ENCODE measurements at regions not wholly inside any gene's neighbourhood (a gene's known extent, or its start where the extent isn't known, plus 50 kb on each side); places are given as distances from the start of the nearest gene placed in this dataset.

- H3K27ac Mint-ChIP-seq: no peak overlapping the region
- DNase-seq: no peak
- no peaks in the 10 kb centered on the region for H3K4me1 ChIP-seq (ENCODE audit: control insufficient read depth in 1 of 2, insufficient read depth in 2 of 2, low read length in 2 of 2)
- no peaks in the 10 kb centered on the region for H3K9me3 ChIP-seq (replicated peaks in 1 of 2; ENCODE audit: control insufficient read depth in 1 of 2, insufficient read depth in 1 of 2, low read length in 2 of 2)
- H3K27me3 Mint-ChIP-seq (ENCODE audit: low read depth in 3 of 3): peaks cover 0 to 1% (median 0%) of the 10 kb centered on the region in 3 donors
- H3K4me3 ChIP-seq (replicated peaks in 1 of 3; ENCODE audit: low read depth in 2 of 3, low read length in 3 of 3): no peak overlapping the region
- no peaks in the 10 kb centered on the region for H3K36me3 ChIP-seq (replicated peaks in 1 of 2; ENCODE audit: control insufficient read depth in 1 of 2, insufficient read depth in 2 of 2, low read length in 2 of 2)
- no peak overlapping the region for H3K27ac ChIP-seq (ENCODE audit: low read depth in 1 of 2, low read length in 2 of 2)
- no peak overlapping the region for H3K9ac ChIP-seq (ENCODE audit: insufficient read depth, low read length, poor library complexity, severe bottlenecking)
- peaks cover 0 to 2% (median 0%) of the 10 kb centered on the region in 7 donors for H3K9me3 Mint-ChIP-seq
- H4K20me1 ChIP-seq (ENCODE audit: insufficient read depth, low read length): no peaks in the 10 kb centered on the region
- intact Hi-C loops (cut with micrococcal nuclease): no loop called here
- TF ChIP-seq CTCF (IDR thresholded peaks at IDR 0.05): no peak
- H3K4me2 ChIP-seq (replicated peaks; ENCODE audit: extremely low read depth, low read length, poor library complexity, severe bottlenecking): no peak overlapping the region
- H3K4me1 Mint-ChIP-seq: no peaks in the 10 kb centered on the region
- H3K36me3 Mint-ChIP-seq: no peaks in the 10 kb centered on the region
- no peak overlapping the region for H3K4me3 Mint-ChIP-seq
- H3K79me2 ChIP-seq (ENCODE audit: insufficient read depth, low read length): no peaks in the 10 kb centered on the region
- no peak overlapping the region for H2AFZ ChIP-seq (ENCODE audit: insufficient read depth, low read depth, low read length, poor library complexity, severe bottlenecking)
- no peaks in the 10 kb centered on the region for H3K27me3 ChIP-seq (ENCODE audit: control insufficient read depth in 2 of 2, insufficient read depth in 2 of 2, low read length in 2 of 2)
Measured at GRCh38 chr4:30917946-30918345, 197.8 kb downstream of the PCDH7 start.

- Histone ChIP-seq H4K20me1 (ENCODE audit: insufficient read depth, low read length) (no peaks in the 10 kb centered on the region), H3K27ac (ENCODE audit: low read depth in 1 of 2, low read length in 2 of 2) (no peak overlapping the region), H3K9ac (ENCODE audit: insufficient read depth, low read length, poor library complexity, severe bottlenecking) (no peak overlapping the region), H3K9me3 (replicated peaks in 1 of 2; ENCODE audit: control insufficient read depth in 1 of 2, insufficient read depth in 1 of 2, low read length in 2 of 2) (no peaks in the 10 kb centered on the region), H3K4me3 (replicated peaks in 1 of 3; ENCODE audit: low read depth in 2 of 3, low read length in 3 of 3) (no peak overlapping the region), H2AFZ (ENCODE audit: insufficient read depth, low read depth, low read length, poor library complexity, severe bottlenecking) (no peak overlapping the region), H3K4me1 (ENCODE audit: control insufficient read depth in 1 of 2, insufficient read depth in 2 of 2, low read length in 2 of 2) (no peaks in the 10 kb centered on the region), H3K79me2 (ENCODE audit: insufficient read depth, low read length) (no peaks in the 10 kb centered on the region), H3K4me2 (replicated peaks; ENCODE audit: extremely low read depth, low read length, poor library complexity, severe bottlenecking) (no peak overlapping the region), H3K27me3 (ENCODE audit: control insufficient read depth in 2 of 2, insufficient read depth in 2 of 2, low read length in 2 of 2) (no peaks in the 10 kb centered on the region), H3K36me3 (replicated peaks in 1 of 2; ENCODE audit: control insufficient read depth in 1 of 2, insufficient read depth in 2 of 2, low read length in 2 of 2) (no peaks in the 10 kb centered on the region)
- DNase-seq: no peak
- TF ChIP-seq CTCF (IDR thresholded peaks at IDR 0.05): no peak
- Mint-ChIP-seq H3K27ac (no peak overlapping the region), H3K27me3 (ENCODE audit: low read depth in 3 of 3) (peaks cover 0 to 1% (median 0%) of the 10 kb centered on the region in 3 donors), H3K9me3 (peaks cover 0 to 2% (median 0%) of the 10 kb centered on the region in 7 donors), H3K4me1 (no peaks in the 10 kb centered on the region), H3K4me3 (no peak overlapping the region), H3K36me3 (no peaks in the 10 kb centered on the region)
- no CpG with 5 or more reads among the region's 1 CpG for WGBS (ENCODE audit: insufficient coverage)
- intact Hi-C loops (cut with micrococcal nuclease): no loop called here
Measured at GRCh38 chr4:30919458-30919857, 199.3 kb downstream of the PCDH7 start.
